Stimulated activated CD4-positive, alpha-beta T cell treated with anti-CD3 and anti-CD28 coated beads, Interleukin-15, amount 100 ng/mL, for 24 hours (primary cell): ENCODE measurements at regions not wholly inside any gene's neighbourhood (a gene's known extent, or its start where the extent isn't known, plus 50 kb on each side); places are given as distances from the start of the nearest gene placed in this dataset.

Experiments
- DNase-seq: peaks from one replicate; pipeline ENCODE4 v3.0.0-alpha.2; 2020

DNA sequence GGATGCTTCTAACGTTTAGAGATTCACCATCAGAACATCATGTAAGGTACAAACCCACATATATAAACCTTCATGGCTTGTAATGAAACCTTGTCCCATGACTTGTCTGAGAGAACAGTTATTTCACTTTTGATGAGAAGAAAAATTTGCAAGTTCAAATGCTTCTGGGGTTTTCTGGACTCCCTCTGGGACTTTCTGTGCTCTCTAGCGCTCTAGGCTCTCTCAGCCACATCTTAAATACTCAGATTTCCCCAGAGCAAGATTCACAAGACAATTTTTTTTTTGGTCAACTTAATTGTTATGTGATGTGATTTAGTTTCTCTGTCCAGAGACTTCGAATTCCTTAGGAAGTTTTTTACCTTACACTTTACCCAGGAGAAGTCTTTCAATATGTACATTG, 282.8 kb upstream of the EDNRB start:
- DNase-seq, result no peak

DNA sequence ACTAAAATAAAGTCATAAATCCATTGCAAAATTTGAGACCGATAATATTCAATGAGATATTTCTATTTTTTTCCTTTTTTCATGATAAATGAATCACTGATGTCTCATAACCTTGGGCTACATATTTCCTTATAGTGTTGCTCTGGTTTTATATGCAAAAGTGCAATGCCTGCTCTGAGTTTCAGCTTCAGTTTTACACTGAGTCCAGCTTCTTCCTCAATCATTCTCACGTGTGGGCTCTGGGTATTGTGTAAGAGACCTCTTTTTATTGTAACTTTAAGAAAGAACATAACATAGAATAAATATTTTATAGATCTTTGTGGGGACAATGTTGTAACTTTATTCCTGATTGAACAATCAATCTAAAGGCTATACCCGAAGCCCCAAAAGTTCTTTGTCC, 280.2 kb upstream of the EDNRB start:
- DNase-seq, result no peak

DNA sequence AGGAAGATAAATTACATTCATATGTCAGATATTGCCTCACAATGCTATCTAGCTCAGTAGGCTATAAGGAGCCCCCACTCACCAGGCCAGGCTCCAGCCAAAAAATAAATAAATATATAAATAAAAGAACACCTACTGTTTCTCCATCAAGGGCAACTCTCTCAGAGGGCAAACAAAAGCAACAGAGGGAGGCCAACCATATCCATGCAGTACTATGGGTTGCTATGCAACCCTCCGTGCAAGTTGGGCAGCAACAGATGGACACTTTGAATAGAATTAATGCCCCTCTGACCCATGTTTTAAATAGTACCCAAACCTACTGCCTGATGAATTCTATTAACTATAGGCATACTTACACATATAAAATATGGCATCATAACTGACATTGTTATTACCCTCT, 279.8 kb upstream of the EDNRB start:
- DNase-seq, result no peak

DNA sequence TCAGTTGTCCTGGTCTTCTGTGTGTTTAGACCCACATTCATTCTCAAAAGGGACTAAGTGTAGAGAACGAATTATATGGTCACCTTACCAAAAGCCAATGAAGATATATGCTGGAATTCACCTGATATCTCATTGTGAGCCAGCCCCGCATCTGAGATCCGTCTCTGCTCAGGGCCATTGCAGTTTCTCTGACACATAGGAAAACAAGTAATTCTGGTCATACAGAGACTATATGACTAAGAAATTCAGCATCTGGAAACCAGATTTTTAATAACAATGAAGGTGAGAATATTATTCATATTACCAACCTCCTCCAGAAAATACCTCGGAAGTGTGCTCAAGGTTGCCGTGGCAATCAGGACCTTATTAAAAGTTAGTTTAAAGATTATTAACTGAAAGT, 278.6 kb upstream of the EDNRB start:
- DNase-seq, result no peak

DNA sequence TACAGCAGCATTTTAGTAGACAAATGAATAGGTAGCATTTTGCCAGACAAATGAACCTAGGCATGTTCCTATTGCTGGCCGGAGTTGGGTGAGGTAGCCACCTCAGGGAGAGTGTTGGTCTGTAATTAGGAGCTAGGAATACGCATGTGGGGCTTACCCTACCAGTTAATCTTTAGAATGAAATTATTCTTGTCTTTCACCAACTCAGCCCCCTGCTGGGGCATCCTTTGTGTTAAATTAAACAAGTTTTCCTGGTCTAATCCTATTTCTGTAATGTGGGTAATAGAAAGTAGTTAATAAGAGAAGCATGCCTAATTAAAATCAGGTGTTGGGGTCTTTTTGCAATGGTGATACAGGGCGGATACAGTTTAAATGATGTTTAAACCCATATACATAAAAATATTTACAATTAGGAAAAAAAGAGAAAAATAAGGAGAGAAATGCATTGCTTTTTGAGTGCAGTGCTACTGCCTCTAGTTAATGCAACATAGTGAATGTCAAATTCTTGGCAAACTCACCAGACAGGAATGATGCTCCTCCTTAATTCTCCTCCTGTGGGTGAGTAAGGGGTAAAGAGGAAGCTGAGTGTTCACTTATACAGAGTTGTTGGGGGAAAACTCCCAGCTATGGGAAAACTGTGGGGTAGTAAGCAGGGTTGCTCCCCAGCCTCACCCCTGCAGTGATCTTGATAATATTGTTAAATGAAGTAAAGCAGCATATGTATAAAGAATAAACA, 276.4 kb upstream of the EDNRB start:
- DNase-seq, result no peak

DNA sequence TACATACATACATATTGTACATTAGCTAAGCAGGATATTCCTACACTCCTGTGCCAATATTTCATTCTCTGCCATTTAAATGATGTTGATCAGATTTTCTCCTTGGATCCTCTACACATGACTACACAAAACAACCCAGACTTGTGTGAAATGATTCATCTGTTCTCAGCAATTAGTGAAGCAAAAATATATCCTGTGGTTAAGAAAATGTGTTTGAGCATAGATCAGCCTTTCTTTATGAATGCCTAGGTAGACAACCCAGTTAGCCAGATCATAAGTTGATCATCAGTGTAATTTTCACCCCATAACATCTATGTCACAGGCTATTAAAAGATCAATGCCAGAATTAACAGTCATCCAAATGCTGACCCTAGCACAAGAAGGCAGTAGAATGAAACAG, 275.2 kb upstream of the EDNRB start:
- no peak for DNase-seq

DNA sequence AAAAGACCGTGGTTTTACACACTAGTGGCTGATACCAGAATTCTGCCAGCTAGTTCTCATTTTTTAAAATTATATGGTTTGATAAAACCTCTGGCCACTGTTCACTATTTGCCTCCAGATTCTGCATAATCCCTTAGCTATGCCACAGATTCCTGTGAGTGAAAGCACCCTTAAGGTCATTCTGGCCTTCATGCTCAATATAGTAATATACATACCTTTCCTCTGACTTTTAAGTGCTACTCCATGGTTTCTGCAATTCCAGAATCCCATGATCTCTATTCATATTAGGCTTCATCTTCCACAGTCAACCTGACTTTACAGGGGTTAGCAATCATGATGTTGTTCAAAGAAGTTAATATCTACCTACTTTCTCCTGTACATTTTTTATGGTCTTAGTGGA, 274.1 kb upstream of the EDNRB start:
- DNase-seq, result no peak

DNA sequence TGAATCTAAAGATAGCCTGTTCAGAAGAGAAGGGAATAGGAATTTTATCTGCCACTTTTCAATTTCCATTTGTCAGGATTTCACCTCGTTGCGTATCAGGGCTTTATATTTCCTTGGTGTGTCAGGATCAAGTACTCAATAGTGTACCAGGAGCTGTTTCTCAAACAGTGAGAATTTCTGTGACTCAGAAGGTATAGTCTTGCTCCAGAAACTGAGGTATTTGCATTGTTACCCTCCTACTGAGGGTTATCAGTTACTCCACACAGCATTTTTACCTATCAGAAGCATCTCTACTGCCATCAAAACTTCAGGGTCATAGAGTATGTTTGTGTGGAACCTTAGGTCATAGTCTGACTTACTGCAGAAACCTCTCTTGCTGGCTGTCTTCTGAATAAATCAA, 271.7 kb upstream of the EDNRB start:
- DNase-seq, result no peak

DNA sequence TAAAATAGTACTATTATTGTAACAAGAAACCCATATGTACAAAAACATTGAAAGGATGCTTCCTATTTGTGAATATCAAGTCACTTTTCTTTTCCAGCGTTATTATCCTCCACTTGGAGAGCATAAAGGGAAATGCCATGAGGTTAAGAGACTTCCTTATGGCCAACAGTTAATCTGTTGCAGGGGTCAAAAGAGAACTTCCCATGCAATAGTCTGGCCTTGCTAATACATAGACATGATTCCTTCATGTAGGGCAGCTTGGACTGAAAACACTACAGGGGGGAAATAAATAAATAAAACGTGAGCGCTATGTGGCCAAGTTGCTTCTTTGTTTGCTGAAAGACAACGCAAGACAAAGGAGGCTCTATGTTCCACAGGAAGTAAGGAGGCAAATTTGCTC, 269.1 kb upstream of the EDNRB start:
- DNase-seq, result no peak

DNA sequence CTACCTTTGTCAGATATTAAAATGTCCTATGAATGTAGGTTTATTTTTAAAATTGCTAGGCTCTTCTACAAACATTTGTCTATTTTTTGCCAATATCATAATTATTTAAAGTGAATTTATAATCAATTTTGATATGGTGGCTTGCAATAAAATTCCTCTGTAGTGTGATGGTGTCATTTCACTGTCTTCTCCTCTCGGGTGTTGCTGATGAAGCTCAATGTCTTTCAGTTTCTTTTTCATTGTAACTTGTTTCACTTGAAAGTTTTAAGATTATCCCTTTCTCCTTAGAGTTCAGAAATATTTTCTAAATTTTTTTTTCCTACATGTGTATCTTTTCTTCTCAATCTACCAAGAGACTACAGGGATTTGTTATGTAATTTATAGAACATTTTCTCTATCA, 267.1 kb upstream of the EDNRB start:
- DNase-seq, result no peak

DNA sequence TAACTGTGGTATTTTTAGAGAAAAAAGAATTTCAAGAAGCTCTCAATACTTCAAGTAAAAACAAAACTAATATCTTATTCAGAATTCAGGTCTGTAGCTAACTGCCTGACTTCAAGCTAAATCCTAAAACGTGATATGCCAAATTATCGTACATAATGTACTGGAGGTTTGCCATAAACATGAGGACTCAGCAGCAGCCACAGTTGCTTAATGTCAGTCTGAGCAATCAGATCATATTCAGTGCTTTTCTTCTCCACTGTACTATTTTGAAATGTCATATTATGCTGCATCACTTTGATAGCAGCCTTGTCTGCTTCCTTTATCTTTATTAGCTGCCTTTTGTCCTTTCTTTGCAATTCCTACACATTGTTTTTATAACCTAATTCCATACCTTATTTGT, 265.1 kb upstream of the EDNRB start:
- no peak for DNase-seq

DNA sequence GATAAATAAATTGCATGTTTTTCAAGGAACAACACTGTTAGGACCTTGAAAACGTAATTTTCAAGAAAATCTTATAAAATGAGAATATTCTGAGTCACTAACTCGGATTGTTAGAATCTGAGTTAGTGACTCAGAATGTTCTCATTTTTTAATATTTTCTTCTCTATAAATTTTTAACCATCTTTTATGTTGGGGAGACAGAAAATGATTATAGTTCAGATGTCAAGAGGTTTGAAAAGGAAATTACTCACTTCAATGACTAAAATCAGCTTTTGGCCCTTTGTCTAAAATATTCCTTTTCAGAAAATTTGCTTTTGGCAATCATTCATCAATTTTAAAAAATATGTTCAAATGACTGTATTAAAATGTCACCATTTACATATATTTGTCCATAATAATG, 264.2 kb upstream of the EDNRB start:
- no peak for DNase-seq

DNA sequence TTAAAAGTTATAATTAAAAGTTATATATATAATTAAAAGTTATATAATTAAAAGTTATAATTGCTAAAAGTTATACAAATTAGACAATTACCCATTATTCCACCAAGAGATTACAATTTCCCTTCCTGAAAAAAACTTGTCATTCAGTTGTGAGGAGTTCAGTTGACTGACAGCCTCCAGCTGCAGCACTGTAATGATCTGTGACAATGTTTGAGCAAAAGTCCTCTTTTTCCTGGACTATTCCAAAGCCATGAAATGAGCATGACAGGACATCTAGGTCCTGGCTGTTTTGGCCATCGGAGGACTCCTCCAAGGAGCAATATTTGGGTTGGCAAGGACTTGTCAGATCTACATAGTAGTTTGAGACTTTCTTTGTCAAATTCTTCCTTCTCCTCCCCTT, 258.7 kb upstream of the EDNRB start:
- no peak for DNase-seq

DNA sequence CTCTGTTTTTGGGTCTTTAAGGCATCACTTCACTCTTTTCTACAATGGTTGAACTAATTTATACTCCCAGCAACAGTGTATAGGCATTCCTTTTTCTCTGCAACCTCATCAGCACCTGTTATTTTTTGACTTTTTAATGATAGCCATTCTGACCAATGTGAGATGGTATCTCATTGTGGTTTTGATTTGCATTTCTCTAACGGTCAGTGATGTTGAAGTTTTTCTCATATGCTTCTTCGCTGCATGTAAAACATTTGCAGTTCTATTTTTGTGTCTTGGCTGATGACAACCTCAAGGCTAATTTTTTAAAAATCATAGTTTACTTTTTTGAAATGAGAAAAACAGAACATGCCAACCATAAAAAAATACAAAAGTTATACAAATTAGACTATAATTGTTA, 258.2 kb upstream of the EDNRB start:
- DNase-seq, result no peak

DNA sequence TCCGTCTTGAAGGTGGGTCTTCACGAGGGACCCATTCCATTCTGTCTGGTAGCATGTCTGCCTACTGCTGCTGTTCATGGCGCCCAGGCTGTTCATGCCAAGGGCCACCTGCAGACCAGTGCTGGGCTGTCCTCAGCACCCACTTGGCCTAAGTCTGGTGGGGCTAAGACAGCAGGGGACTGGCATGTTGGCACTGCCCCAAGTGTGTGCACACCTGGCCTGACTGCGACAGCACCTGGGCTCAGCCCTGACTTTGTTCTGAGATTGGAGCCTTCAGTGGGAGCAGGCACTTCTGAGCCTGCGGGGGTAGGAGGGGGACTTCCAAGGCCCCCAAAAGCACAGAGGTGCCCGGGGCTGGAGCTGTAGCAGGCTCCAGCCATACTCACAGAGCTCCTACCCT, 250.8 kb upstream of the EDNRB start:
- DNase-seq, result no peak

DNA sequence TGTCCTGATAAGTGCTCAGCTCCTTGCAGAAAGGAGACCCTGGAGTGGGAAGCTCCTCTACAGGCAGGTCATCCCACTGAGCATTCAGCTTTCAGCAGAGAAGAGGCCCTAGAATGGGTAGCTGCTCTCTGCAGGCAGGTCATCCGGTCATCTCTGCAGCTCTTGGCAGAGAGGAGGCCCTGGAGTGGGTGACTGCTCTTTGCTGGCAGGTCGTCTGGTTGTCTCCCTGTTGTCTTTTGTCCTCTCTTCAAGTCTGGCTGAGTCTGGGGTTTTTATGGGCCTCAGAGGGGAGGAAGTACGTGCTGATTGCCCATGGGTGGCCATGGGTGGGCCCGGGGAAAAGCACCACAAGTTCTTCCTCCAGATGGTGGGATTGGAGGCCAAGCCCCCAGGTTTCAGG, 250.3 kb upstream of the EDNRB start:
- no peak for DNase-seq

DNA sequence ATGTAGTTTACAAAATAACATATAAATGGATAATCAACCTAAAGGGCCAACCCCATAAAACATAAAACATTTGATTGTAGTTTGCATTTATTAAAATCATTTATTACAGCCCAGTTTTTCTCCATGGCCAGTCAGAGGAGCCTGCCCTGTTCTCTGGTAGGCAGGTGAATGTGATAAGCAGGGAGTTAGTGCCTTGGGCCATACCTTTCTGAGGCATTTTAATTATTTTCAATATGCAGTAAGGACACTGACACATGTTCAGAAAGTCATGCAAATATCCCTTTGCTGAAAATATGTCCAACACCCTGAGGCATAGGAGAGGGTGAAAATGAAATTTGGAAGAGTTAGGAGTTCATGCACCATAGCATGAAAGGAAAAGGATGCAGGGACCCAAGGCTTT, 242.6 kb upstream of the EDNRB start:
- no peak for DNase-seq

DNA sequence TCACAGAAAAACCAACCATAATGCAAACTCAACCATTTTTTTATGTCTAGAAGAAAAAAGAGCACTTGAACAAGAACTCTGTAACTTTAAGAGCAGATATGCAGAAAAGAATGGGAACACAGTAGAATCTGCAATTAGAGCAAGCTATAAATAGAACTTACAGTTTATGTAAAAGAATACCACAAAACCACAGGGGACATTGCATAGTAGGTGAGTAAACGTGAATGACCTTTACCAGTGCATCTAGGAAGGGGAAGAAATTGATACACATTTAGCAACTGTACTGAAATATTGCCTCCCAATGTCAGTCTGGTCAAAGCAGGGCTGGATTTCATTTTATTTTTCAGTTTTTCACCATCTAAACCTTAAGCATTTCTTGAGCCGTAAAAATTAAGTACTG, 242.2 kb upstream of the EDNRB start:
- no peak for DNase-seq

DNA sequence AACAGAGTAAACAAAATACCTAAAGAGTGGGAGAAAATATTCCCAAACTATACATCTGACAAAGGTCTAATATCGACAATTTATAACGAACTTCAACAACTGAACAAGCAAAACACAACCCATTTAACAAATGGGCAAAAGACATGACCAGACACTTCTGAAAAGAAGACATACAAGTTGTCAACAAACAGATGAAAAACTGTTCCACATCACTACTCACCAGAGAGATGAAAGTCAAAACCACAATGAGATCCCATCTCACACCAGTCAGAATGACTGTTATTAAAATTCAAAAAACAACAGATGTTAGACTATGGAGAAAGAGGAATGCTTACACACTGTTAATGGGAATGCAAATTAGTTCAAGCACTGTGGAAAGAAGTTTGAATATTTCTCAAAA, 233.8 kb upstream of the EDNRB start:
- no peak for DNase-seq

DNA sequence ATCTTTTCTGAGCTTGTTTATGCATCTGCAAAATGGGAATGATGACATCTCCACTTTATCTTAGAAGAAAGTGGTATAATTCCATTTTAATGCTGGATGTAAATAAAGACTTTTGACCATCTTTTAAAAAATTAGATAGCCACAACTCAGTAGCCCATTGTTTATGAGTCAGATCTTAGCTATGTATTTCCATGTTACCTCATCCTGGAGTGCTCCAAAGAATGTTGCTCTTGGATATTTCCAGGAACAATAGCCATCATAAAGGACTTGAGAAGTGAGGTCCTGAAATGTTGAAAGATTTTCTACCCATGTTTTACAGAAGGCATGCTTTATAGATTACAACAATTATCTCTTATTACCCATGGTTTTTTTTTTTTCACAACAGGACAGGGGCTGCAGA, 229.3 kb upstream of the EDNRB start:
- DNase-seq, result no peak

DNA sequence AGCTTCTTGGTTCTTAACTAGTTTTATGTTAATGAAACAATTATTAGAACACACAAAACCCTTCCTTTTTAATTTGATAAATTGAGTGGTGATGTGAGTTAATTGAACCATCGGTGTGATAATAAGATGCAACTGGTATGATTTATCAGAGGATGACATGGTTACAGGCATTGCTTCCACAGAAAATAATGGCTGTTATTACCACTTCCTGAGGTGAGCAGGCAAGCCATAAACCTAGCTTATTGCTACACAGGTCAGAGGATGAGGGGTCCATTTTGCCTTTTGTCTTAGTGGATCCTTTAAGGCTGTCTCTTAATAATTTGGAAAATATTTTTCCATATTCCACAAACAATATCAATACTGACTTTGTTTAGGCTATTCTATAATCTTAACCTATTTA, 226.6 kb upstream of the EDNRB start:
- DNase-seq, result no peak

DNA sequence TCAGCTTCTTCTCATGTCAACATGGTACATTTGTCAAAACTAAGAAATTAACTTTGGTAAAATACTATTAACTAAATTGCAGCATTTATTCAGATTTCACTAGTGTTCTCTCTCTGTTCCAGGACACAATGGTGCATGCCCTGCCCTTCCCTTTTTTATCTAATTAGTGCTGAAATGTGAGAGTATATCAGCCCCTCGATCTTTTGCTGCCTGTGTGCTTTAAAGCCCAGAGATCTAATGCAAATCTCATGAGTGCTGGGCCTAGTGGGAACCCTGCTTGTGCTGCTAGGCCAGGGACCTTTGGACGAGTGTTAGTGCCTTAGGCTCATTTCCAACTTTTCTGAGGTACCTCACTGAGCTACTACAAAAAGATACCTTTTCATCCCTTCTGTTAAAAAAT, 221.1 kb upstream of the EDNRB start:
- no peak for DNase-seq

DNA sequence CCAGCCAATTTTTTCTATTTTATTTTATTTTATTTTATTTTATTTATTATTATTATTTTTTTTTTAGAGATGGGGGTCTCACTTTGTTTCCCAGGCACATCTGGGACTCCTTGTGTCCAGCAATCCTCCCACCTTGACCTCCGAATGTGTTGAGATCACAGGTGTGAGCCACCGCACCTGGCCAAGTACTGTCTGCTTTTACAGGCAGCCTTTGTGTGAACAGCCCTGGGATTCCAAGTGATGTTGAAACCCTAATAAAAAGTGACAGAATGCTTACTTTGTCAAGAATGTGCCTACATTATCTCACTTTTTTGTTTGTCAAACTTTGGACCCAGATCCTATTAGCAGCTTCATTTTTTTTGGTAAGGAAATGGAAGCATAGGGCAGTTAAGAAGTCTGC, 220.1 kb upstream of the EDNRB start:
- no peak for DNase-seq

DNA sequence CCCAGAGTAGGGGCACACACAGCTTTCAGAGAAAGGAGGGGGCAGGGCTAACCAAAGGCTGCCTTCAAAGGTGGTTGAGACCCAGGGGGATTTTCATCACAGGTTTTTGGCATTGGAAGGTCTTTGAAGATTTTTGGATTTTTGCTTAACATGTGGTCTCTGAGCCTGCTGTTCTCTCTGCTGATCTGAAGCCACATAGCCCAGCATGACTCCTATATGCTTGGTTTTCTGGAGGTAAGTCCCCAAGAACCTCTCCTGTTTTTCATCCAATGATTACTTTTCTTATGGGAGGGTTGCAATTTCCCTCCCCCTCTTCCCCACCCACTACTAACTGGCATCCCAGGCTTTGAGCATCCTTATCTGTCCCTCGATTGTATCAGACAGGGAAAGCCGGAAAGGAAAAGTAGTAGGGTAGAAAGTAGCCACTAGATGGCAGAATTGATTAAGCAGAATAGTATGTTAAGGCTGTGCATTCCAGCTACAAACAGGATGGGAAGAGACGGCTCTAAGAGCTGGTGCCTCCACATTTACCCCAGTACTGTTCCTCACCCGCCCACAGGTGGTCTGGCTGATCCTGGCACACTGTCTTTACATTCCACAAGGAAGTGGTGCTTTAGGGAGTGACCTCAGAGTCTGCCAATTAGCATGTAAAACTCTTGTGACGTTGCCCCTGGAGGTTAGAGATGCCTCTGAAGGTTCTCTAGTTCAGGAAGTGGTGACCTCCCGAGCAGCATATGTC, 218.9 kb upstream of the EDNRB start:
- DNase-seq, result peak; percentile 15

DNA sequence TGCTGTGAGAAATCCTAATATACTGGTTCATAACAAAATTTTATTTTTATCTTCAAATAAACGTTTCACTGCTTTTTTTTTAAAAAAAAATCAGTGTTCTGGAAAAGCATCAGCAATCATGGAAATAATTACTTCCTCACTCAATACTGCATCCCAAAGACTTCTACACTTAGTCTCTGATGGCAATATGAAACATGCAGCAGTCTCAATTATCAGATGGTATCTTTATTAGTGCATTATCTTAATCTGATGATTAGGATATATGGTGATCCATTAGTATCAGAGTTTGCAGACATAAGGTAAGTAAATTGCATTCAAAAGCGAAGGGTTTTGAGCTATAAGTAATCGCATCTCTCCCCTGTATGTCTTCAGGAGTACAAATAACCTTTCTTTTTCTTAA, 218.3 kb upstream of the EDNRB start:
- no peak for DNase-seq
